ENCODE measurements at regions not wholly inside any gene's neighbourhood (a gene's known extent, or its start where the extent isn't known, plus 50 kb on each side); places are given as distances from the start of the nearest gene placed in this dataset.

GRCh38 chr22:27662359-27663301, 138.9 kb downstream of the MN1 start:
- TF ChIP-seq CTCF (IDR thresholded peaks at IDR 0.05): no peak
- no peak for TF ChIP-seq POLR2AphosphoS5 (IDR thresholded peaks at IDR 0.05)

Data from suprapubic skin (tissue), 3 donors.